Stimulated activated CD8-positive, alpha-beta memory T cell treated with anti-CD3 and anti-CD28 coated beads, Interleukin-4, amount 100 ng/mL, for 48 hours (primary cell): ENCODE measurements at regions not wholly inside any gene's neighbourhood (a gene's known extent, or its start where the extent isn't known, plus 50 kb on each side); places are given as distances from the start of the nearest gene placed in this dataset.
"Not testable (repeated sequence)": the region's sequence is repeated elsewhere in the genome, so short reads cannot be mapped to it uniquely, and the experiment has no call there.

Source experiments
- DNase-seq: peaks from one replicate; pipeline ENCODE4 v3.0.0-alpha.2; 2020

GRCh38 chr2:207375207-207375875 lies 154.4 kb upstream of the CREB1 start:
- no peak for DNase-seq

GRCh38 chr2:207378620-207379019 lies 151.1 kb upstream of the CREB1 start:
- DNase-seq = not testable (repeated sequence)

- DNase-seq = no peak
Observed at GRCh38 chr2:207385076-207385475, 144.7 kb upstream of the CREB1 start.

GRCh38 chr2:207385903-207386302 lies 143.9 kb upstream of the CREB1 start:
- DNase-seq = no peak

- no peak for DNase-seq
Observed at GRCh38 chr2:207387001-207387571, 142.7 kb upstream of the CREB1 start.

GRCh38 chr2:207390302-207391095 lies 139.3 kb upstream of the CREB1 start:
- DNase-seq = no peak

GRCh38 chr2:207394203-207394781 lies 135.5 kb upstream of the CREB1 start:
- no peak for DNase-seq

- DNase-seq = peak; percentile 81
Observed at GRCh38 chr2:207394812-207395534, 134.8 kb upstream of the CREB1 start.

GRCh38 chr2:207395535-207396251 lies 134.1 kb upstream of the CREB1 start:
- no peak for DNase-seq

GRCh38 chr2:207397917-207398655 lies 131.7 kb upstream of the CREB1 start:
- DNase-seq = no peak

GRCh38 chr2:207399301-207399700 lies 130.5 kb upstream of the CREB1 start:
- no peak for DNase-seq

- no peak for DNase-seq
Observed at GRCh38 chr2:207401338-207401737, 128.4 kb upstream of the CREB1 start.

- DNase-seq = no peak
Observed at GRCh38 chr2:207403141-207403540, 126.6 kb upstream of the CREB1 start.

GRCh38 chr2:207403950-207404349 lies 125.8 kb upstream of the CREB1 start:
- no peak for DNase-seq

GRCh38 chr2:207405150-207405549 lies 124.6 kb upstream of the CREB1 start:
- DNase-seq = no peak

- DNase-seq = no peak
Observed at GRCh38 chr2:207408086-207408794, 121.5 kb upstream of the CREB1 start.

GRCh38 chr2:207409517-207409916 lies 120.2 kb upstream of the CREB1 start:
- DNase-seq = no peak

- no peak for DNase-seq
Observed at GRCh38 chr2:207412787-207413310, 116.9 kb upstream of the CREB1 start.

- no peak for DNase-seq
Observed at GRCh38 chr2:207413376-207413907, 116.3 kb upstream of the CREB1 start.

GRCh38 chr2:207416111-207416510 lies 113.7 kb upstream of the CREB1 start:
- no peak for DNase-seq
